ENCODE measurements at regions not wholly inside any gene's neighbourhood (a gene's known extent, or its start where the extent isn't known, plus 50 kb on each side); places are given as distances from the start of the nearest gene placed in this dataset.
"Not testable (repeated sequence)": the region's sequence is repeated elsewhere in the genome, so short reads cannot be mapped to it uniquely, and the experiment has no call there.

DNA sequence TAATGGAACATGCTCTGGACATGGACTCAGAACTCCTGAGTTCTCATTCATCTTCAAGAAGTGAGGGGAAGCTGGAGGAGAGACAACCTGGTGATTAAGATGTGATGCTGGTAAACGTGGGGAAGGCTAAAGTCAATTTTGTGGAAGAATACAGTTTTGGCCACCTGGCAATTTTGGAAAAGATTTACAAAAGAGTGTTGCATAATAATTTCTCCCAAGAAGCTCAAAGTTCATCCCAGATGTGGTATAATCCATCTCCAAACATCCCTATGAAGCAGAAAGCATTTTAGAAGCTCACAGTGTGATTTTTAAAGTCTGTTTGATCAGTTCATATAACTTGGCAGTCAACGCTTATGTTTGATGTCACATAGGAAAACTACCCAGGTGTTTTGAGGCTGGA is 208.7 kb downstream of the LMX1A start:
- DNase-seq (ENCODE audit: low spot score): no peak

DNA sequence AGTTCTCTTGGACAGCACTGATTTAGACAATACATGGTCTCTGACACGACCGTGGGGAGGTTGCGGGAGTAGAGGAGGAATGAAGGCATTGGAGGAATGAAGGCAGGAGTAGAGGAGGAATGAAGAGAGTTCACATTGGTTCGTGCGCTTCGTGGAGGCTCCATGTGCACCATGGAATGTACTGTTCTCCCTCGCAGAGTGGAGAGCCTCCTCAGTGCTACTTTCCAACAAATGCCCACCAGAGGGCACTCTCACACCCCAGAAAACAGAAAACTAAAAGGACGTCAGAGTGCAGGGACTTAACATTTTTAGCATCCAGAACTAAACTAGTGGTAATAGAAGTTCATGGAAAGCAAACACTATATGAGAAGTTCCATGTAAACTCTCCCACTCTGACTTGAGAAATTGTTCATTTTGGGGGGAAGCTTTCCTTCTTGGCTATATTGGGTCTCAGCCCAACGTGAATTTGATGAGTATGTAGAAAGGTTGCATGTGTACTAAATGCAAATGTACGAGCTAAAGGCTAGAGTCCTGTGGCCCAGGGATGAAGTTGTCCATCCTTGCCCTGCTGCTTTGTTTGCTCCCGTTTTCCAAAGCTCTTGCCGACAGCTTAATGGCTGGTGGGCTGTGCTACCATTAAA is 211.6 kb downstream of the LMX1A start:
- DNase-seq (ENCODE audit: low spot score): peak; percentile 63

DNA sequence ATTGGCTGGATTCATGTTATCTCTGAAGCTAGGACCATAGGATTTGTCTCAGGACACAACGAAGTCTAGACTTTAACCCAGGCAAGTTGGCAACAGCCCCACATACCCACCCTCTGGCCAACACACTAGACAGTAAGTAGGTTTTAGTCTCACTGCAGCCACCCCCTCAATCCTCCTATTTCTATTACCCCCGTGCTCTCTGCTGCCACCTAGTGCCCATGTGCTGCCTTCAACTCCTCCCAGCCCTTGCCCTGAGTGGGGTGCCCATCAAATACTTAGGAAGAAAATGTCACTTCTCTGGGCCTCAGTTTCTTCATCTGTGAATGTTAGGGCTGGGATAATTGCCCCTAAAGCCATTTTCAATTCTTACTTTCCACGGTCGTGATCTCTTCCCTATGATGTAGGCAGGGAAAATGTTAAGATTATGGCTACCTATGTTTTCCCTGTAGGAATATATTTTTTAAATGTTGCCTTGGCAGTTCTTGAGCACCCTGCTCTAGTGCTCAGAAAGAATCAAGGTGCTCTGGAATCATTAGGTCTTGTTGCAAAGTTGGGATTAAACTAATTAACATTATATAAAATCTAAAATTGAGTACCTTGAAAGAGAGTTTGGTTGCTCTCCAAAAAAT is 213.0 kb downstream of the LMX1A start:
- peak; percentile 25 for DNase-seq (ENCODE audit: low spot score)

DNA sequence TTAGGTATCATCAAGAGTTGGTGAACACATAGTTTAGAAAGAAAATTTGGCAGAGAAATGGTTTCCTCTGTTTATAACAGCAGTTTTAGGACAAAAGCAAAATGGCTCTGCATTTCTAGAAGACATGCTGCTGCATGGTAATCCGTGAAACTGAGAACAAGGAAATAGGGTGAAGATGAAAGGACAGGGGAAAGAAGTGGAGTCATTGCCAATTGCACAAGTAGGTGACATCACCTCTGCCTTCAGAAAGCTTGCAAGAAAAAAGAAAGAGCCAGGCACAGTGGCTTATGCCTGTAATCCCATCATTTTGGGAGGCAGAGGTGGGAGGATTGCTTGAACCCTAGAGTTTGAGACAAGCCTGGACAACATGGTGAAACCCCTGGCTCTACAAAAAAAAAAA is 217.6 kb downstream of the LMX1A start:
- DNase-seq (ENCODE audit: low spot score): no peak

DNA sequence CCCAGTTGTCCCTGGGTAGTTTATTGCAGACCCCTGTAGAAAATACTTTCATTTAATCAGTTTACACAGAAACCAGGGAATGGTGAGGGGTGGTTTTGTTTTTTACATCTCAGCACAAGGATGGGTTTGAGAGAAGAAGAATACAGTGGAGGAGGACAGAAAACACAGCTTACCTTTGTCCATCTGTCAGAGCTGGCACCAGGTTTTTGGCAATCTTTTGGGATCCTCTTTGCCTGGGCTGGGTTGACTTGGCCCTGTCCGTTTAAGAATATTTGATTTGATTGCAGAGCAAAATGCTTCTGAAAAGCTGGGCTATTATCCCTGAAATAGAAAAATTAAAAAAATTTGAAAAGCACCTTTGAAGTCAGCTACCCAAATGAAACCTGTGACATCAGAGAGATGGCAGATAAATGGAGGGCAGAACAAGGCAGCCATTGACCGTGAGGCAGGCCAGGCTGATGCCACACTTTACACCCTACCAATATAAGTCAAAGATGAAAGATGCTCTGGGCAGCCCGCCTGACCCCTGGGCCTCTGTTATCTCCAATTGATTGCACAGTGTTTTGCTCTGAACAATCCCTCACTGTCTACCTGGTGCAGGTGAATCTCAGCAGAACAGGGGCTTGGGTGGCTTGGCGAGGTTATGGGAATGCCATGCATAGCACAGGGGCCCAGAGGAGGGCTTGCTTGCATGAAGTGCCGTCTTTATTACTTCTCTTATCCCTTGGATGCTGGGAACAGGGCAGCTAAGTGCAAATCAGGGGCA is 218.8 kb downstream of the LMX1A start:
- DNase-seq (ENCODE audit: low spot score): no peak

GRCh38 chr1:165134431-165134830 is 222.1 kb downstream of the LMX1A start:
- no peak for DNase-seq (ENCODE audit: low spot score)

- peak; percentile 71 for DNase-seq (ENCODE audit: low spot score)
Measured at GRCh38 chr1:165129568-165130164, 226.8 kb downstream of the LMX1A start.

DNA sequence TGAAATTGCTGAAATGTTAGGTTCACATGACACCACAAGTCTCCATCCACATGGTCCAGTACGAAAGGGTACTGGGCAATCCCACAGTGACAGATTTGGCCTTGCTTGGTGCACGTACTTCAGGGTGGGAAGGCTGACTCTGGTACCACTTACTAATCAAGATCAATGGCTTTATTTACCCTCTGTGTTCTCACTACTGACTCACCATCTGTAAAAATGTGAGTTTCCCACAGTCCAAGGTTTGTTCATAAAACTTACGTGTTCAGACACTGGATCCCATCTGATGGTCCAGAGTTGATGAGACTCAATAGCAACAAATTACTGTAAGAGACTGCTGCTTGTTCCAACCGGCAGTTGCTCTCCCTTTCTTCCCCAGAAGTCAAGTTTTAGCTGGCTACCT is 231.7 kb downstream of the LMX1A start:
- no peak for DNase-seq (ENCODE audit: low spot score)

GRCh38 chr1:165119086-165119485 is 237.4 kb downstream of the LMX1A start:
- DNase-seq (ENCODE audit: low spot score): no peak

GRCh38 chr1:165117482-165117881 is 239.0 kb downstream of the LMX1A start:
- no peak for DNase-seq (ENCODE audit: low spot score)

DNA sequence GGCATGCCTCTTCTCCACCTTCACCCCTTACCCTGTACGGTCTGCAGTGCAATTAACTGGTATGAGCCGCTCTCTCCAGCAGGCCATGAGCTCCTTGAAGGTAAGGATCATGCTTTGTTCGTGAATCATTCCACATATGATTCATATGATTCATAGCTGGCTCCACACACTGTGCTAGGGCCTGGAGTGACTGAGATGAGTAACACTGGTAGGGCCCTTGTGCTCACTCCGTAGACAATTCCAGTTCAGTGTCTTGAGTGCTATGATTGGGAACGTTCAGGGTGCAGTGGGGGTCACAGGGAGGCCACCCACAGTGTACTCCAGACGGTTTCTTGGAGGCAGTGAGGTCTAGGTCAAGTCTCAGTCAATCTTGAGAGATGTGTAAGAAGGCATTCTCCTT is 239.8 kb downstream of the LMX1A start:
- peak; percentile 37 for DNase-seq (ENCODE audit: low spot score)

- no peak for DNase-seq (ENCODE audit: low spot score)
Measured at GRCh38 chr1:165116171-165116570, 240.3 kb downstream of the LMX1A start.

DNA sequence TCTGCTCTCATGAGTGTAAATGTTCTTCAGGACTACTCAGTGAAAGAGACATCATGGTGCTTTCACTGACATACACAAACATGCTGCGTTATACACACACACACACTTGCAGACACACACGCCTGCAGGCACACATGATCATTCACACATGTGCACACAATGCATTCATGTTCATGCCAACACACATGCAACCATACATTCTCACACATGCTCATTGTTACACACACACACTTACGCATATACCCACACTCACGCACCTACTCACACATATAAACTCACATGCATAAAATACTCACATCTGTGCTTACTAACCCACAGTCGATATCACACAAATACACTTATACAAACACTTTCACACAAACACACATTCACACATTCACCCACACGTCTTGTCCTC is 241.6 kb downstream of the LMX1A start:
- DNase-seq (ENCODE audit: low spot score): no peak

DNA sequence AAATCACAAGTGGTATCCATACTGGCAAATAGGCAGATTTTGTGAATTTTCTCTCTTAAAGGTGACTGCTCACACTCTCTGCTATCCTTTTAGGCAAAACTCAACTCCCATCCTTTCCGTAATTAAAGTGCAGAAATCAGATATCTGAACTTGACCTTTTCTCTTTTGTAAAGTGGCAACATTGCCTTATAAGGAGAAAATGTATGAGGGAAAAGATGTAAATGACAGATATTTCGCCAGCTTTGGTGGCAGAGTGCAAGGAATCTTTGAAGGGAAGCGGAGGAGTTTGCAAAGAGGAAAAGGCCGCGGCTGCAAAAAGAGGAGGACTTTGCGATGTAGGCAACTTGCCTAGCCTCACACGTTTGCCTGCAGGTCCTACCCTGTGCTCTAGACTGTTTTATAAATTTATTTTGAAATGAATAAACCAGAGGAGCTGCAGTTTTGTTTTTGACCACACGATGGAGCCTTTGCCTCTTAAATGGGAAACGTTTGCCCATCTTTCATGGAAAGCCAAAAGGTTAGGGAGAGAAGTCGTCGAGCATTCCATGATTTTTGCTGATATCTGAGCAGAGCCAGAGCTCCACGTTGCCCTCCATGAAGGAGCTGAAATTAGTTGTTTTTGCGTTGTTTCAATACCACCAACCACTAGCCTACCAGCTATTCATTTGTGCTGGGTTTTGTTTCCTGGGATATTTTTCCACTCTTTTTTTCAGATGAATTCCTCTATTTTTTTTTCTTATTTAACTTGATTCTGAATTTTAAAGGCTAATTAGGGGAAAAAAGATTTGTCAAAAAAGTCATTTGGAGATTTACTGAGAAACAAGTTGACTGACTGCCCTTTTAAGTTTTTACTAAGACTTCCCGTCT is 242.3 kb downstream of the LMX1A start:
- peak; percentile 48 for DNase-seq (ENCODE audit: low spot score)

DNA sequence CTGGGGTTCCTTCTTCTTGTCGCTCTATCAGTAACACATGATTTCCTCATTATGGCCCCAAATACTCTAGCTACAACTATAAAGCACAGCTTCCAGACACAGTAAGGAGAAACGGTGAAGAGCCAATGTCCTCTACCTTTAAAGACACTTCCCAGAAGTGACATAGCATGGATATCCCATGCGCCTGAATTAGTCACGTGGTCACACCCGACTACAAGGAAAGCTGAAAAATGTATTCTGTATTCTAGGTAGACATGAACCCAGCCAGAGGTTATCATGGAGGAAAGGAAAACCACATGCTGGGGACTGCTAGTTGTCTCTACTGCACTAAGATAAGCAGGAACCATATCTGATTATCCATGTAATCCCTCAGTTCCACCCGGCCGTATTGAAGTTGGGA is 244.3 kb downstream of the LMX1A start:
- no peak for DNase-seq (ENCODE audit: low spot score)

DNA sequence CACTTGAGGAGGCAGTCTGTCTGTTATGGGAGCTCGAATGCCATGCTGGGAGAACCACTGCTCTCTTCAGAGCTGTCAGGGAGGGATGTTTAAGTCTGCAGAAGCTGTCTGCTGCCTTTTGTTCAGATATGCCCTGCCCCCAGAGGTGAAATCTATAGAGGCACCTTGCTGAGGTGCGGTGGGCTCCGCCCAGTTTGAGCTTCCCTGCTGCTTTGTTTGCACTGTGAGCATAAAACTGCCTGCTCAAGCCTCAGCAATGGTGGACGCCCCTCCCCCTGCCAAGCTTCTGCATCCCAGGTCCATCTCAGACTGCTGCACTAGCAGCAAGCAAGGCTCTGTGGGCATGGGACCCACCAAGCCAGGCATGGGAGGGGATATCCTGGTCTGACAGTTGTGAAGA is 247.5 kb downstream of the LMX1A start:
- DNase-seq (ENCODE audit: low spot score): no peak

GRCh38 chr1:165092542-165093162 is 263.9 kb downstream of the LMX1A start:
- not testable (repeated sequence) for DNase-seq (ENCODE audit: low spot score)

DNA sequence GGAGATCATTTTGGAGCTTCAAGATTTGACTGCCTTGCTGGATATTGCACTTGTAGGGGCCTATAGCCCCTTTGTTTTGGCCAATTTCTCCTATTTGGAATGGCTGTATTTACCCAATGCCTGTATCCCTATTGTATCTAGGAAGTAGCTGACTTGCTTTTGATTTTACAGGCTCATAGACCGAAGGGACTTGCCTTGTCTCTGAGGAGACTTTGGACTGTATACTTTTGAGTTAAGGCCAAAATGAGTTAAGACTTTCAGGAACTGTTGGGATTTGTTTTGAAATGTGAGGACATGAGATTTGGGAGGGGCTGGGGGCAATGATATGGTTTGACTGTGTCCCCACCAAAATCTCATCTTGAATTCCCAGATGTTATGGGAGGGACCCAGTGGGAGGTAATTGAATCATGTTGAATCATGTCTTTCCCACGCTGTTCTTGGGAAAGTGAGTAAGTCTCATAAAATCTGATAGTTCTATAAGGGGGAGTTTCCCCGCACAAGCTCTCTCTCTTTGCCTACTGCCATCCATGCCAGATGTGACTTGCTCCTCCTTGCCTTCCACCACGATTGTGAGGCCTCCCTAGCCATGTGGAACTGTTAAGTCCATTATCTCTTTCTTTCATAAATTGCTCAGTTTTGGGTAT is 276.1 kb downstream of the LMX1A start:
- DNase-seq (ENCODE audit: low spot score): no peak

GRCh38 chr1:165078391-165078790 is 278.1 kb downstream of the LMX1A start:
- no peak for DNase-seq (ENCODE audit: low spot score)

- peak; percentile 55 for DNase-seq (ENCODE audit: low spot score)
Measured at GRCh38 chr1:165075725-165076370, 280.7 kb downstream of the LMX1A start.
